Vagina (tissue), 2 donors: ENCODE measurements at regions not wholly inside any gene's neighbourhood (a gene's known extent, or its start where the extent isn't known, plus 50 kb on each side); places are given as distances from the start of the nearest gene placed in this dataset.

Experiments used
- POLR2A ChIP-seq, 2 donors: fragments of 450-650 bp; IDR thresholded peaks; one replicate each; pipeline ENCODE4 v1.6.1; 2017; ENCODE audit warnings: antibody characterized with exemption in 2 of 2, mild to moderate bottlenecking in 2 of 2, moderate library complexity in 2 of 2
- POLR2AphosphoS5 ChIP-seq, 2 donors: sonication (generic); formaldehyde crosslinking; IDR thresholded peaks; one replicate each; pipeline ENCODE4 v1.9.0; 2017; ENCODE audit warnings: antibody characterized with exemption in 2 of 2, mild to moderate bottlenecking in 2 of 2, low read depth in 1 of 2; ENCODE audit not compliant: insufficient read depth in 1 of 2
- TF ChIP-seq, protein P1 (sequence below), 3 experiments: fragments of 450-650 bp in 2 of 3; fragments of 200-600 bp in 1 of 3; sonication (generic) in 1 of 3; IDR thresholded peaks; one replicate each; pipeline ENCODE4 v1.5.1; 2017 to 2019; ENCODE audit warnings: antibody characterized with exemption in 3 of 3, mild to moderate bottlenecking in 2 of 3, moderate library complexity in 2 of 3

DNA sequence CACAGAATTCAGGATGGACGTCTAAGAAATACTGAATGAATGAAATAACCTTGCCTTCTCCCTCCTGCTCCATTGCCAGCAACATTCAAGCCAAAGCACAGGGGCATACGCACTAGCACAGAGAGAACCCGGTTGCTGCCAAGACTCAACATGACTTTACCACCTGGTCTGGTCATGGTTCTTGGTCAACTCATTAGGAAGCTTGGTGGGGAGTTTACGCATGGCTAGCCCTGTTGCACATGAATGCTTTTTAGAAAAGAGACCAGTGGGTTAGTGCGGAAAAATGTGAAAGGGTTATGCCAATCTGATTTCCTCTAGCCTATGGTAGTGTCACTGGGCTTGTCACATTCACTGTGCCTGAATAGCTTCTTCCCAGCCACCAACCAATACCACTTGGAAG, 187.6 kb upstream of the NEBL start:
- TF ChIP-seq, protein P1, sequence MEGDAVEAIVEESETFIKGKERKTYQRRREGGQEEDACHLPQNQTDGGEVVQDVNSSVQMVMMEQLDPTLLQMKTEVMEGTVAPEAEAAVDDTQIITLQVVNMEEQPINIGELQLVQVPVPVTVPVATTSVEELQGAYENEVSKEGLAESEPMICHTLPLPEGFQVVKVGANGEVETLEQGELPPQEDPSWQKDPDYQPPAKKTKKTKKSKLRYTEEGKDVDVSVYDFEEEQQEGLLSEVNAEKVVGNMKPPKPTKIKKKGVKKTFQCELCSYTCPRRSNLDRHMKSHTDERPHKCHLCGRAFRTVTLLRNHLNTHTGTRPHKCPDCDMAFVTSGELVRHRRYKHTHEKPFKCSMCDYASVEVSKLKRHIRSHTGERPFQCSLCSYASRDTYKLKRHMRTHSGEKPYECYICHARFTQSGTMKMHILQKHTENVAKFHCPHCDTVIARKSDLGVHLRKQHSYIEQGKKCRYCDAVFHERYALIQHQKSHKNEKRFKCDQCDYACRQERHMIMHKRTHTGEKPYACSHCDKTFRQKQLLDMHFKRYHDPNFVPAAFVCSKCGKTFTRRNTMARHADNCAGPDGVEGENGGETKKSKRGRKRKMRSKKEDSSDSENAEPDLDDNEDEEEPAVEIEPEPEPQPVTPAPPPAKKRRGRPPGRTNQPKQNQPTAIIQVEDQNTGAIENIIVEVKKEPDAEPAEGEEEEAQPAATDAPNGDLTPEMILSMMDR (IDR thresholded peaks at IDR 0.05), result no peak
- TF ChIP-seq POLR2AphosphoS5 (IDR thresholded peaks at IDR 0.05; ENCODE audit: insufficient read depth in 1 of 2, low read depth in 1 of 2), result no peak
- no peak for TF ChIP-seq POLR2A (IDR thresholded peaks at IDR 0.05)
